Endothelial cell of umbilical vein (primary cell): ENCODE measurements at regions not wholly inside any gene's neighbourhood (a gene's known extent, or its start where the extent isn't known, plus 50 kb on each side); places are given as distances from the start of the nearest gene placed in this dataset.
"Not testable (repeated sequence)": the region's sequence is repeated elsewhere in the genome, so short reads cannot be mapped to it uniquely, and the experiment has no call there.

ENCODE experiments used
- BruUV-seq: library from RNA; stranded (reverse); fragments of 400-500 nt; replicated peaks from 2 replicates; lab custom pipeline; 2021; lab: Mats Ljungman, UMichigan
- CTCF ChIA-PET: fragments of 300-600, 350-600 bp; sonication (Branson Sonifier 250); formaldehyde crosslinking; loops from one replicate; lab custom pipeline; 2021; ENCODE audit warnings: antibody characterized with exemption, inconsistent platforms; lab: Charles Lee
- POLR2A ChIA-PET: fragments of 300-600, 350-600 bp; sonication (Branson Sonifier 250); formaldehyde crosslinking; loops from one replicate; lab custom pipeline; 2021; ENCODE audit warnings: antibody characterized with exemption, inconsistent platforms; lab: Charles Lee
- DNase-seq: peaks from one replicate; pipeline ENCODE4 v3.0.0-alpha.2; 2011; ENCODE audit warnings: low read depth, low spot score
- FAIRE-seq: peaks from 2 replicates; lab custom pipeline; 2011; peaks lifted over from hg19 to GRCh38; lab: Jason Lieb, UNC
- H2AFZ ChIP-seq: 2 replicates; pipeline ENCODE4 v1.6.0; 2012; ENCODE audit warnings: low read depth, low read length, control low read depth, inconsistent platforms
- H3K27ac ChIP-seq: 2 replicates; pipeline ENCODE4 v1.5.1; 2011; ENCODE audit warnings: low read depth, mild to moderate bottlenecking, control low read depth, low read length, moderate library complexity; ENCODE audit not compliant: insufficient read depth
- H3K27me3 ChIP-seq, 2 experiments: 2 replicates each; pipeline versions ENCODE4 v1.6.0 to v1.6.1; 2011; ENCODE audit warnings: low read length in 2 of 2, mixed read lengths in 1 of 2; ENCODE audit not compliant: control insufficient read depth in 2 of 2, insufficient read depth in 2 of 2
- H3K36me3 ChIP-seq, 2 experiments: 2 replicates in 1 of 2; 3 replicates in 1 of 2; pipeline ENCODE4 v1.5.1; 2011; ENCODE audit warnings: low read length in 2 of 2, mild to moderate bottlenecking in 1 of 2, moderate library complexity in 1 of 2; ENCODE audit not compliant: control insufficient read depth in 2 of 2, insufficient read depth in 2 of 2; ENCODE audit errors: extremely low read depth in 1 of 2
- H3K4me1 ChIP-seq: 3 replicates; pipeline ENCODE4 v1.5.1; 2011; ENCODE audit warnings: mild to moderate bottlenecking, low read length; ENCODE audit not compliant: control insufficient read depth, insufficient read depth; ENCODE audit errors: extremely low read depth
- H3K4me2 ChIP-seq: 2 replicates; pipeline ENCODE4 v1.6.1; 2011; ENCODE audit warnings: low read length, control low read depth, mixed read lengths; ENCODE audit not compliant: insufficient read depth
- H3K4me3 ChIP-seq, 3 experiments: fragments of 200-600 bp in 1 of 3; sonication (generic), shearing (Covaris generic) in 1 of 3; replicated peaks in 1 of 3; 2 replicates each; pipeline ENCODE4 v1.5.1; 2011 to 2016; ENCODE audit warnings: control low read depth in 3 of 3, low read length in 3 of 3, mild to moderate bottlenecking in 2 of 3, inconsistent platforms in 1 of 3, low read depth in 1 of 3, moderate library complexity in 1 of 3; ENCODE audit not compliant: insufficient read depth in 1 of 3
- H3K79me2 ChIP-seq: 2 replicates; pipeline ENCODE4 v1.6.0; 2012; ENCODE audit warnings: low read length, inconsistent platforms; ENCODE audit not compliant: control insufficient read depth, insufficient read depth
- H3K9ac ChIP-seq: replicated peaks from 2 replicates; pipeline ENCODE3; 2011; ENCODE audit warnings: low read length, control low read depth; ENCODE audit not compliant: insufficient read depth; ENCODE audit errors: extremely low read depth
- H3K9me1 ChIP-seq: replicated peaks from 3 replicates; pipeline ENCODE4 v1.6.0; 2011; ENCODE audit warnings: mild to moderate bottlenecking, low read length; ENCODE audit not compliant: control insufficient read depth, insufficient read depth; ENCODE audit errors: extremely low read depth
- H3K9me3 ChIP-seq: replicated peaks from 2 replicates; pipeline ENCODE4 v1.5.1; 2012; ENCODE audit warnings: low read length, inconsistent platforms; ENCODE audit not compliant: control insufficient read depth, insufficient read depth
- H4K20me1 ChIP-seq: replicated peaks from 2 replicates; pipeline ENCODE3; 2011; ENCODE audit warnings: mild to moderate bottlenecking, low read length; ENCODE audit not compliant: control insufficient read depth, insufficient read depth; ENCODE audit errors: extremely low read depth
- CTCF ChIP-seq, 2 donors: IDR thresholded peaks; 1 replicate in 1 of 2; 2 replicates in 1 of 2; pipeline ENCODE4 v1.5.1; 2011; ENCODE audit warnings: low read length in 2 of 2, mild to moderate bottlenecking in 2 of 2, moderate library complexity in 2 of 2, control low read depth in 1 of 2, inconsistent platforms in 1 of 2, low read depth in 1 of 2; ENCODE audit not compliant: insufficient read depth in 1 of 2; ENCODE audit errors: extremely low read depth in 1 of 2
- EZH2 ChIP-seq: IDR thresholded peaks from 2 replicates; pipeline ENCODE4 v1.6.1; 2012; ENCODE audit warnings: borderline replicate concordance, low read depth, mild to moderate bottlenecking, moderate library complexity, low read length, inconsistent platforms; ENCODE audit not compliant: severe bottlenecking
- FOS ChIP-seq: IDR thresholded peaks from 2 replicates; pipeline ENCODE4 v1.6.1; 2011; ENCODE audit warnings: mild to moderate bottlenecking, low read length, moderate library complexity, borderline replicate concordance; ENCODE audit not compliant: insufficient read depth
- GATA2 ChIP-seq: IDR thresholded peaks from 2 replicates; pipeline ENCODE4 v1.7.0; 2011; ENCODE audit warnings: low read depth, mild to moderate bottlenecking, moderate library complexity, mixed read lengths, low read length; ENCODE audit not compliant: insufficient read length, insufficient read depth
- JUN ChIP-seq: IDR thresholded peaks from 2 replicates; pipeline ENCODE4 v1.6.1; 2011; ENCODE audit warnings: borderline replicate concordance, low read depth; ENCODE audit not compliant: insufficient read length, insufficient read depth
- MAX ChIP-seq: IDR thresholded peaks from 2 replicates; pipeline ENCODE4 v1.6.1; 2011; ENCODE audit not compliant: insufficient read depth, insufficient read length
- MYC ChIP-seq: IDR thresholded peaks from one replicate; pipeline ENCODE4 v1.6.1; 2011; ENCODE audit warnings: mild to moderate bottlenecking, low read depth, low read length
- POLR2A ChIP-seq: IDR thresholded peaks from 2 replicates; pipeline ENCODE4 v1.6.1; 2012; ENCODE audit warnings: low read depth, mild to moderate bottlenecking, control low read depth, low read length
- POLR2AphosphoS5 ChIP-seq: IDR thresholded peaks from 2 replicates; pipeline ENCODE4 v1.6.1; 2012; ENCODE audit warnings: low read depth, mild to moderate bottlenecking, control low read depth, low read length, moderate library complexity; ENCODE audit not compliant: insufficient read depth
- dilution Hi-C: fragments of 300-500 bp; cut with MboI; formaldehyde crosslinking; loops from one replicate; pipeline ENCODE4 v1.15.0; 2019; ENCODE audit warnings: low sequenced_read_pairs; ENCODE audit not compliant: extremely low pct_ligation_motif_present
- intact Hi-C: fragments of 100-400 bp; cut with micrococcal nuclease; formaldehyde crosslinking; loops from one replicate; pipeline ENCODE4 v1.10.0; 2022

GRCh38 chr15:93345981-93346380 is 257.0 kb upstream of the RGMA start:
- no peak for DNase-seq
- H3K9me3 ChIP-seq, result peaks cover 5% of the 10 kb centered on the region
- H3K79me2 ChIP-seq, result no peaks in the 10 kb centered on the region
- TF ChIP-seq CTCF (IDR thresholded peaks at IDR 0.05; ENCODE audit: extremely low read depth in 1 of 2, insufficient read depth in 1 of 2, low read depth in 1 of 2, low read length in 2 of 2) (no peak), GATA2 (no peak), POLR2A (no peak), MAX (no peak), POLR2AphosphoS5 (no peak), JUN (no peak), MYC (no peak), FOS (no peak), EZH2 (no peak)
- no peak overlapping the region for H3K4me2 ChIP-seq
- intact Hi-C loops (no loop called here), dilution Hi-C loops (no loop called here)
- H3K27me3 ChIP-seq, result no peaks in the 10 kb centered on the region
- no TSS peak for BruUV-seq
- no peak for FAIRE-seq
- H3K4me3 ChIP-seq, result no peak overlapping the region
- H3K9me1 ChIP-seq, result no peaks in the 10 kb centered on the region
- ChIA-PET CTCF (no interaction called here), POLR2A (no interaction called here)
- no peaks in the 10 kb centered on the region for H4K20me1 ChIP-seq
- H3K36me3 ChIP-seq, result no peaks in the 10 kb centered on the region
- no peak overlapping the region for H2AFZ ChIP-seq
- no peak overlapping the region for H3K27ac ChIP-seq
- no peaks in the 10 kb centered on the region for H3K4me1 ChIP-seq
- H3K9ac ChIP-seq, result no peak overlapping the region

GRCh38 chr15:93343402-93343801 is 254.4 kb upstream of the RGMA start:
- H3K4me2 ChIP-seq, H3K4me1 ChIP-seq, H3K36me3 ChIP-seq, FAIRE-seq, H3K27me3 ChIP-seq, H2AFZ ChIP-seq, CTCF ChIA-PET, H3K9ac ChIP-seq, H4K20me1 ChIP-seq, dilution Hi-C loops, H3K27ac ChIP-seq, POLR2A ChIA-PET, H3K9me1 ChIP-seq, H3K79me2 ChIP-seq, H3K4me3 ChIP-seq, DNase-seq, H3K9me3 ChIP-seq, BruUV-seq, intact Hi-C loops: not testable (repeated sequence)
